Vagina (tissue), 2 donors: ENCODE measurements at regions not wholly inside any gene's neighbourhood (a gene's known extent, or its start where the extent isn't known, plus 50 kb on each side); places are given as distances from the start of the nearest gene placed in this dataset.

Experiments
- CTCF ChIP-seq, 3 experiments: fragments of 450-650 bp in 2 of 3; fragments of 200-600 bp in 1 of 3; sonication (generic) in 1 of 3; IDR thresholded peaks; one replicate each; pipeline ENCODE4 v1.5.1; 2017 to 2019; ENCODE audit warnings: antibody characterized with exemption in 3 of 3, mild to moderate bottlenecking in 2 of 3, moderate library complexity in 2 of 3
- POLR2A ChIP-seq, 2 donors: fragments of 450-650 bp; IDR thresholded peaks; one replicate each; pipeline ENCODE4 v1.6.1; 2017; ENCODE audit warnings: antibody characterized with exemption in 2 of 2, mild to moderate bottlenecking in 2 of 2, moderate library complexity in 2 of 2
- POLR2AphosphoS5 ChIP-seq, 2 donors: sonication (generic); formaldehyde crosslinking; IDR thresholded peaks; one replicate each; pipeline ENCODE4 v1.9.0; 2017; ENCODE audit warnings: antibody characterized with exemption in 2 of 2, mild to moderate bottlenecking in 2 of 2, low read depth in 1 of 2; ENCODE audit not compliant: insufficient read depth in 1 of 2

DNA sequence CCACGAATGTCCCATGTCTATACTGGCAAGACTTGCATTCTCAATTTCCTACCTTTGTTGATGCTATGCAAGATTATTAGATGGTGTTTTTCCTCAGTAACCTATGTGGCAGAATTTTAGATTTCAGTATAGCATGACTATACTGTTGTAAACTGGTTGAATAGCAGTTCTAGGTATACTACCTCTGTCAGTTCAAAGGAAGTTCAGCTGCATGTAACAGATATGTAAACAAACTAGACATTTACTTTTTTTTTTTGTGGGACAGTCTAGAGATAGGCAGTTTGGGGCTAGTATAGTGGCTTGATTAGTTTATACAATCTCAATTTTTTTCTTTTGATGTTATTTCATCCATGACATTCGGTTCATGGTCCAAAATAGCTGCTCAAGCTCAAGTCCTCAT, 97.6 kb upstream of the GRIN3A start:
- TF ChIP-seq POLR2A (IDR thresholded peaks at IDR 0.05): no peak
- TF ChIP-seq CTCF (IDR thresholded peaks at IDR 0.05): no peak
- no peak for TF ChIP-seq POLR2AphosphoS5 (IDR thresholded peaks at IDR 0.05; ENCODE audit: insufficient read depth in 1 of 2, low read depth in 1 of 2)
